ENCODE measurements at regions not wholly inside any gene's neighbourhood (a gene's known extent, or its start where the extent isn't known, plus 50 kb on each side); places are given as distances from the start of the nearest gene placed in this dataset.

DNA sequence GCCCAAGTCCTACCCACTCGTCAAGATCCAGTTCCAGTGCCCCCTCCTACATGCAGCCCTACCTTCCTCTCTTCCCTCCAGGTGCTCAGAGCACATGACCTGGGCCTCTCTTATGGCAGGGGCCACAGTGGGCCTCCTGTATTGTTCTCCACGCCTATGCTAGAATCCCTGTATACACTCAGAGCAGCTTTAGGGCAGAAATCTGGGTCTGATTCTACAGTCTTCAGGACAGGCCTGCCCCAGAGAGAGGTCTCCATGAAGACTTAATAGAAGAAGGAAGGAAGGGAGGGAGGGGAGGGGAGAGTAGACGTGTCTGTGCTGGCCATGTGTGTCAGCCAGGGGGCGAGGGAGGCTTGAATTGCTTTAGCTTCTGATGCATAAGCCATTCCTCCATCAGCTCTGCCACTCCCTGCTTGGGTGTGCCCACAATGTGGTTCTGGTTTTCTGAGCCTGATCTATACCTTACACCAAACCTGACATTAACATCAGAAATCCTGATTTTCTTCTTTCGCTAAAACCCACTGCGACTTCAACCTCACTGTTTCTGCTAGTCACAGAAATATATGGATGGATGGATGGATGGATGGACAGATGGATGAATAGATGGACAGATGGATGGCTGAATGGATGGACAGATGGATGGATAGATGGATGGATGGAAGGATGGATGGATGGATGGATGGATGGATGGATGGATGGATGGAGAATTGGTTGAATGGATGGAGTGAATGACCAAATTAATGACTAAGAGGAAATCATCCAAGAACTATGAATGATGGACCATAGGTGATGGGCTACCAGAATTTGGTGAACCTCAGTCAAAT is 56.6 kb upstream of the PRDM11 start:
- DNase-seq = no peak

- no peak for DNase-seq
Observed at GRCh38 chr11:45090607-45091006, 55.8 kb upstream of the PRDM11 start.

DNA sequence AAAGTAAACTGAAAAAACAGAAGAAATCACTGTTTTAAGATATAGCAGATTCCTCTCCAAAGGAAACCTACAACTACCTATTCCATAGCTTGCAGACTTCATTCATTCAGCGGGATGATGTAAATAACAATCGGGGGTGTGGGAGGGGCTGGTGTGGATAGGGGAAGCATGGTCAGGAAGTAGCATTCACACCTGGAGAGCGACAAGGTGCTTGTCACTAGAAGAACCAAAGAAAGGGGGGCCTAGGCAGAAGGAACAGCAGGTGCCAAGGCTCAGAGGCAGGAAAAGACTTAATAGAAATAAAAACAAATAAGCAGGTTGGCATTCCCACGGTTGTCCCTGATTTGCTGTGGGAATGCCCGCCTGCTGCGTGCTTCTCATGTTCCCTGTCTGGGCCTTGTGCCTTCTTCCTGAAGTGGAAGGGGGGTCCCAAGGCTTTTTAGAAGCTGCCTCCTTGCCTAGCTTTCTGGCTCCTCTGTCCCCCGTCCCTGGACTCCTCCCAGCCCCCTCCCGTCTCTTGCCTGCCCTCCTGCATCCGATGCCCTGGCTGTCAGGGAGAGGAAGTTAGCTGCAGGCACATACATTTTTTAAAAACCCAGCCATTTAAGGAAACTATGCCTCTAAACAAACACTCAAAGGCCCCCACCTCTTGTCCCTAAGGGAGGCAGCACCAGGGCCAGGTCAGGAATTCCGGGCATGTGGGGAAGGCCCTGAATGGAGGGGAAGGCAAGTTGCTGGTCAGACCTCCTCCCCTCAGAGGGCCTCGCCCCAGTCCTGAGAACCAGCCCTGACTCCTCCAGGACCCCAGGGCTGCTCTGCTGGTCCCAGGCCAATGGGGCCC is 54.7 kb upstream of the PRDM11 start:
- DNase-seq = no peak

DNA sequence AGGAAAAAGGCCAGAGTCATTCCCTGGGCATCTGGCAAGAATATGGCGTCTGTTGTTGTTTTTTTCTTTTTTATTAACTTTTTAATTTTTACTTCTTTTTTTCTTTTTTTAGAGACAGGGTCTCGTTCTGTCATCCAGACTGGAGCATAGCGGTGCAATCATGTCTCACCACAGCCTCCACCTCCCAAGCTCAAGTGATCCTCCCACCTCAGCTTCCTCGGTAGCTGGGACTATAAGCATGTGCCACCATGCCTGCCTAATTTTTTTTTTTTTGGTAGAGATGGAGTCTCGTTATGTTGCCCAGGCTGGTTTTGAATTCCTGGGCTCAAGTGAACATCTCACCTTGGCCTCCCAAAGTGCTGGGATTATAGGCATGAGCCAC is 54.0 kb upstream of the PRDM11 start:
- no peak for DNase-seq

DNA sequence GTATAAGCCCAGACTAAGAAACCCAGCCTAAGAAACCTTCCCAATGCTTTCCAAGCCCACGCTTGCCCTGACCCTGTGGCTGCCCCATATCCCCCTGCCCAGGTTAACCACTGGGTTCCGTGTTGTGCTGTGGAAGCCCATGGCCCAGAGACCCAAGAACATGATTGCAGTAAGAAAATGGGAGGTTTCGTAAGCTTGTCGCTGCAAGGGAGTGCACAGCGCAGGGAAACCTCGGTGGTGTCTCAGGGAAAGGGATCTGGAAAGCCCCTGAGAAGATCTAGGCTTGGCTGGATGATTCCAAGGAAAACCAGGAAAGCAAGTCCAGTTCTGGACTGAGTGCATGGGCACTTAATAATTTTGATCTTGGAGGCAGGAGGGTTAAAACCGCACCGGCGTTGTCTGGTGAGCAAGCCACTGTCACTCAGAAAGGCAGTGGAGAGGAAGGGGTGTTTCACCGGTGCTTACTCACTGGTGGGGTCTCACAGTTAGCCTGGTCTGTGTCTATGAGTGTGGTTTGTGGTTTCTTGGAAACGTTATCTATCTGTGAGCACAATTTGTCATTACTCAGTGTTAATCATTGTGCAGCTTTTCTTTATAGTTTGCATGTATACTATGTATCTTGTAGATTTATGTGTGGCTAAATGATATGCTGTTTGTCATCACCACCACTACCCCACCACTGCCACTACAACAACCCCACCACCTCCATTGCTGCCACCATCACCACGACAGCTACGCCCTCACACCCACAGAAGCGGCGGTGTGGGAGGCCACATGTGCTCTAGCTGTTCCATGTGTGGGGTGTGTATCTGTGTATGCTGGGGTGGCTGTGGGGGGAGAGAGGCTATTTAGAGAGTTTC is 53.3 kb upstream of the PRDM11 start:
- no peak for DNase-seq

DNA sequence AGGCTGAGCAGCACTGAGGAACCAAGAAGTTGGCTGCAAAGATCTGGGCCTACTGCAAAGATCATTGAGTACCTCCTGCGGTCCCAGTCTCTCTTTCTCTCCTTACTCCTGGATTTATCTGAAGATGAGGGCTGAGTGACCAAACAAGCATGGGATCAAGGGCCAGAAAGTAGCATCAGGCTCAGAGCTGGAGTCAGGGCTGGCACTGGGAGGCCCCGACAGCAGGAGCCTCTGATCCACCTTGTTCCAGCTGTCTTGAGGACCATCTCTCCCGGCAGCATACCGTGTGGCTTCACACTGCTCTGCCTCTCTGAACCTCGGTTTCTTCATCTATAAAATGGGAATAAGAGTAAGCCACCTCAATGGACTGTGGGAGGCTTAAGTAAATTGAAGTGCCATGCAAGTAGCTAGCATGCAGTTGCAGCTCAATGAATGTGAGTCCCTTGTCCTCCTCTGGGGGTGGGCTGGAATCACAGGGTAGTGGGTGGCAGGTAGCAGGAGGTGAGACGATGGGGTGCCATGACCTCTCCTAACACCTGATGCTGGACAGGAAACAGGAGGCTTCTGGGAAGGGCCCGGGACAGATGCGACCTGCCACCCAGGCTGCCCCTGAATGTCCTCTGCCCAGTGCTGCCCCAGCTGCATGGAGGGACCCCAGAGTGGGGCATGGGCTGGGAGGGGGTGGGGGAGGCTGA is 52.5 kb upstream of the PRDM11 start:
- DNase-seq = no peak

GRCh38 chr11:45094958-45095690 is 51.3 kb upstream of the PRDM11 start:
- no peak for DNase-seq

DNA sequence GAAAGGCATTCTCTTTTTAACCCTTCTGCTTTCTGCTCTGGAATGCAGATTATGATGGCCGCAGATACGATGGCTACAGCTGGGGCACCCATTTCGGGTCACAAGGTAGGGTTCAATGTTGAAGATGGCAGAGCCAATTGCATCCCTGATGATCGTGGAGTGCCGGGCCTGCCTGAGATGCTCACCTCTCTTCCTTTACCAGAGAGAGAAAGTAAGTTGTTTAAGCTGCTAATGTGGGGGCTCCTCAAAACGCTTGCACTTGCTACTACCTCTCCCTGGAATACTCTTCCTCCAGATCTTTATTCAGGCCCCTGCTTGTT is 50.8 kb upstream of the PRDM11 start:
- no peak for DNase-seq

DNA sequence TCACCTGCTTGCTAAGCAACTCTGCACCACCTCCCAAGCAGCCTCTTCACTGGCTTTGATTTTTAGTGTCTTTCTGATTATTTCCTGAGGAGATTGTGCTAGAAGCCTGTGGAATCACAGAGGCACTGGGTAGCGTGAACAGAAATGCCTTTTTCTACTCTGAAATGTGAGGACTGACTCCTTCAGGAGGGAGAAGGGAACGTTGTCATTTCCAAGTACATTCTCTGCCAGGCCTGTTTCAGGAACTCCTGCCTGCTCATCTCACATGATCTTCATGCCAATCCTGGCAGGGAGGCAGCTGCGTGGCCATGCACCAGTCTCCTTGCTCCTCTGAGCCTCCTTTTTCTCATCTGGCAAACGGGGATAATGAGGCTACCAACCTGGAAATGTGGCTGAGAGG is 49.8 kb upstream of the PRDM11 start:
- DNase-seq = no peak

All from right lung (tissue), 2 donors.